Retinal pigment epithelial cell (primary cell): ENCODE measurements at regions not wholly inside any gene's neighbourhood (a gene's known extent, or its start where the extent isn't known, plus 50 kb on each side); places are given as distances from the start of the nearest gene placed in this dataset.

Source experiments
- DNase-seq: peaks from one replicate; pipeline ENCODE4 v3.0.0-alpha.2; 2010; ENCODE audit warnings: low read depth
- H3K4me3 ChIP-seq: 2 replicates; pipeline ENCODE4 v1.5.1; 2011; ENCODE audit warnings: mild to moderate bottlenecking, low read length, control low read depth, moderate library complexity
- CTCF ChIP-seq: conservative IDR thresholded peaks from 2 replicates; pipeline ENCODE4 v1.5.1; 2011; ENCODE audit warnings: low read depth, low read length, control low read depth, inconsistent platforms

DNA sequence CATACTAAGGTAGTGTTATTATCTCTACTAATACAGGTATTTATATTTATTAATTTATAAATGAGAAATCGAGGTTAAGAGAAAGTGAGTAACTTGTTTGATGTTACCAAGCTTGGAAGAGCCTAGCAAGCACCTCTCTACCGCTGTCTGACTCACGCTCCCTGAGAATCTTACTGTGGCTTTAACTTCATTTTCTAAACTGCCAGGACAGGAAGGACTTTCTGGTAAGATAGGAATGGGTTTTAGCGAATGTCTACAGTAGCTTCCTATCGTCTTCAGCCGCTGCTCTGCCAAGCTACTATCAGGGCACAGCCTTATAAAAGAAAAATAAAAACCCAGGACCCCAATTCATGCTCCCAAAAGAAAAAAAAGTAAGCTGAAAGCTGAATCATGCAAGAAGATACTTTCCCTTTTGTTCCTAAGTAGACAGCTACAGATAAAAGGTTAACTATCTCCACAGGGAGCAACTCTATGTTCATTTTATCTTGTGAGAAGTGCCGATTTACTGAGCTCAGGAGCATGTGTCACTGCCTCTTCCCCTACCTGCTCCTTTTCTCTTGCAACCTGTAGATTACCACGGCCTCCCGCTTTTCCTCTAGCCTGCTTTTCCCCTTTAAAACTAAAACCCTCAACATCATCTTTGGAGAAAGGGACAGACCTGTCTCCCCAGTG is 60.2 kb downstream of the THNSL1 start:
- DNase-seq, result no peak
- no peak overlapping the region for H3K4me3 ChIP-seq
- no peak for TF ChIP-seq CTCF

- no peak overlapping the region for H3K4me3 ChIP-seq
- no peak for TF ChIP-seq CTCF
- no peak for DNase-seq
These were observed 62.4 kb downstream of the THNSL1 start for GRCh38 chr10:25078658-25079431.

DNA sequence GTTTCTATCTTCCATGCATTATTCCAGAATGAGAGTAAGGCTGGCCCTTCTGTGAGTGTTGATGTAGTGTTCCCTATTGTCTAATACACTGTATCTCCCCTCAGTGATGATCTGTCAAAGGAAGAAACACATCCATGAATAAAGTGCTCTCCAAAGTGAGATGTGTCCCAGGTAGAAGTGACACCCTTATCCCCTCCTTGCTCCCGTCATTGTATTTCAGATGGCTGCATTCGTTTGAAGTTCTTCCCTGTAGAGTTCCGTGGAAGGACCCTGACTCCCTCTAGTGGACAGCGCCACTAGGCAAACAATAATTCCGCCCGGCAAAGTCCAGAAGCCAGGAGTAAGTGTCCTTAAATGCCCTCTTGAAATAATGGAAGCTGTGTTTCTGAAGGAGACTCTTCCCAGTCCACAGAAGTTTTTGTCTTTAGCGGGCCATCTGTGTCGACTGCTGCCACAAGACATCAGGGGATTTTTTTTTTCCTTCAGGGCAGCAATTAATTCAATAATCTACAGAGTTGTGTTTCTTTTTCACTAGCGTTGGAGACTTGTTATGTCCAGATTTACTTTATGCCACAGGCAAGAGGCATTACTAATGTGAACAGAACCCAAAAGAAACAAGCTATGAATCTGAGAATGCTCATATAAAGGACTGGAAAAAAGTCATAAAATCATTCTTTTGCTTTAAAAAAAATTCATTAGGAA is 64.6 kb downstream of the THNSL1 start:
- DNase-seq, result peak; percentile 58
- H3K4me3 ChIP-seq, result no peak overlapping the region
- TF ChIP-seq CTCF, result peak; percentile 99

DNA sequence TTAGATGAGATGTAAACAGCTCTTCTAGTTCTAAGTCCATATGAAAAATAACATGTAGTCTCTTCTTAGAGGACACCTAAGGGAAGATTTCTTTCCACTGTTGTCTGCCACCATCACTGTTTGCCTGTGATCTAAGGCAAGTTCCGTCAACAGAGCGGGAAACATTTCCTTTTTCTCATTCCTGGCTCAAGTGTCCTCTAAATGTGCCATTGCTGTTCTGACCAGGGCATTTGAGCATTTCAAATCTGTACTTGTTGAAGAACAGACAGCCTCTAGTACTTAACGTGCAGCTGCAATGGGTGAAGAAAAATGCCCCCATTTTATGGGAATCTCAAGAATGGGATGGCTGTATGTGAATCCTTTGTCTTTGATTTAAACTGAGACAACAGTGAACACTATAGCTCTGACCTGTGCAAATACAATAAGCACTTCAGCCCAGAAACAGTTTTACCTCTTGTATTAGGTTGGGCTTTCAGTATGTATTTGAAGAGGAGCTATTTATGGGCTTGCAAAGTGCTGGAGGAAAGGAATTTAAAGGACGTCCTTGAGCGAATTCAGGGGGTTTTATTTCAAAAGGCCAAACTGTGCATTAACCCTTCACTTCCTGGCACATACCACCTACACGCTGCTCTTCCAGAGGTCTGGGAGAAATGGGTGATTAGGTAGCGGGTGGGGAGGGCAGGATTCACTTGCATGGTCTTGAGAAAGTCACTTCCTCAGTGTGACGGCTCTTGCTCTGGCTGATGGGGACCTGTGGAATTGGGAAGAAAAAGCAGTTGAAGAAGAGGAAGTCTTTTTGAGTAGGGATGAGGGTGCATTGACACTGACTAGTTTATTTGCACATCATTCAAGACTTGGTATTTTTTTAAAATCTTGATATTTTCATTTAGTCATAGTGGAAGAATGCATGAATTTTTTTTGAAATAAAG is 66.1 kb downstream of the THNSL1 start:
- DNase-seq, result no peak
- no peak for TF ChIP-seq CTCF
- no peak overlapping the region for H3K4me3 ChIP-seq

GRCh38 chr10:25083546-25084111 is 67.2 kb downstream of the THNSL1 start:
- DNase-seq, result no peak
- H3K4me3 ChIP-seq, result no peak overlapping the region
- TF ChIP-seq CTCF, result no peak

- no peak overlapping the region for H3K4me3 ChIP-seq
- DNase-seq, result no peak
- no peak for TF ChIP-seq CTCF
These were observed 68.0 kb downstream of the THNSL1 start for GRCh38 chr10:25084447-25084846.
